ENCODE measurements at regions not wholly inside any gene's neighbourhood (a gene's known extent, or its start where the extent isn't known, plus 50 kb on each side); places are given as distances from the start of the nearest gene placed in this dataset.
A peak's percentile ranks its signal among the peaks of the same experiment; 100 is the strongest.

- DNase-seq = peak; percentile 58
Measured at GRCh38 chr6:127641905-127642304, 64.9 kb downstream of the C6orf58 start.

Data from dermis blood vessel endothelial cell (primary cell).